ENCODE measurements at regions not wholly inside any gene's neighbourhood (a gene's known extent, or its start where the extent isn't known, plus 50 kb on each side); places are given as distances from the start of the nearest gene placed in this dataset.
A peak's percentile ranks its signal among the peaks of the same experiment; 100 is the strongest.

GRCh38 chr1:29497395-29498125, 261.2 kb downstream of the PTPRU start:
- FAIRE-seq = no peak
- no peak for DNase-seq (ENCODE audit: insufficient read length, low spot score)
- no peak for TF ChIP-seq CTCF (IDR thresholded peaks at IDR 0.05; ENCODE audit: insufficient read depth, missing control alignments)

- DNase-seq (ENCODE audit: insufficient read length, low spot score) (no peak), FAIRE-seq (no peak)
- no peak for TF ChIP-seq CTCF (IDR thresholded peaks at IDR 0.05; ENCODE audit: insufficient read depth, missing control alignments)
Measured at GRCh38 chr1:29496701-29497100, 260.4 kb downstream of the PTPRU start.

- no peak for DNase-seq (ENCODE audit: insufficient read length, low spot score)
- peak; percentile 40 for TF ChIP-seq CTCF (IDR thresholded peaks at IDR 0.05; ENCODE audit: insufficient read depth, missing control alignments)
- no peak for FAIRE-seq
Measured at GRCh38 chr1:29490204-29490934, 254.0 kb downstream of the PTPRU start.

GRCh38 chr1:29489471-29489870, 253.1 kb downstream of the PTPRU start:
- DNase-seq (ENCODE audit: insufficient read length, low spot score) = no peak
- no peak for FAIRE-seq
- no peak for TF ChIP-seq CTCF (IDR thresholded peaks at IDR 0.05; ENCODE audit: insufficient read depth, missing control alignments)

- TF ChIP-seq CTCF (IDR thresholded peaks at IDR 0.05; ENCODE audit: insufficient read depth, missing control alignments) = no peak
- DNase-seq (ENCODE audit: insufficient read length, low spot score) (no peak), FAIRE-seq (no peak)
Measured at GRCh38 chr1:29488794-29489311, 252.5 kb downstream of the PTPRU start.

GRCh38 chr1:29488086-29488793, 251.9 kb downstream of the PTPRU start:
- no peak for TF ChIP-seq CTCF (IDR thresholded peaks at IDR 0.05; ENCODE audit: insufficient read depth, missing control alignments)
- no peak for FAIRE-seq

More at GRCh38 chr1:29488086-29488793, 251.9 kb downstream of the PTPRU start:
- no peak for DNase-seq (ENCODE audit: insufficient read length, low spot score)

Data from D721Med (cell line).